ENCODE measurements at regions not wholly inside any gene's neighbourhood (a gene's known extent, or its start where the extent isn't known, plus 50 kb on each side); places are given as distances from the start of the nearest gene placed in this dataset.
"Not testable (repeated sequence)": the region's sequence is repeated elsewhere in the genome, so short reads cannot be mapped to it uniquely, and the experiment has no call there.

- not testable (repeated sequence) for DNase-seq (ENCODE audit: low read depth in 2 of 2)
These were observed 367.9 kb upstream of the SEMA3C start for GRCh38 chr7:81286754-81287153.

- no peak for DNase-seq (ENCODE audit: low read depth in 2 of 2)
These were observed 366.5 kb upstream of the SEMA3C start for GRCh38 chr7:81285142-81285871.

- no peak for DNase-seq (ENCODE audit: low read depth in 2 of 2)
These were observed 365.7 kb upstream of the SEMA3C start for GRCh38 chr7:81284576-81284975.

- DNase-seq (ENCODE audit: low read depth in 2 of 2): no peak
These were observed 361.7 kb upstream of the SEMA3C start for GRCh38 chr7:81280531-81280930.

- DNase-seq (ENCODE audit: low read depth in 2 of 2): no peak
These were observed 358.8 kb upstream of the SEMA3C start for GRCh38 chr7:81277691-81278090.

- no peak for DNase-seq (ENCODE audit: low read depth in 2 of 2)
These were observed 354.9 kb upstream of the SEMA3C start for GRCh38 chr7:81273601-81274397.

GRCh38 chr7:81272176-81272575 lies 353.3 kb upstream of the SEMA3C start:
- no peak for DNase-seq (ENCODE audit: low read depth in 2 of 2)

- no peak for DNase-seq (ENCODE audit: low read depth in 2 of 2)
These were observed 349.7 kb upstream of the SEMA3C start for GRCh38 chr7:81268551-81268950.

- DNase-seq (ENCODE audit: low read depth in 2 of 2): no peak
These were observed 348.7 kb upstream of the SEMA3C start for GRCh38 chr7:81267508-81267907.

GRCh38 chr7:81264116-81264515 lies 345.3 kb upstream of the SEMA3C start:
- no peak for DNase-seq (ENCODE audit: low read depth in 2 of 2)

- DNase-seq (ENCODE audit: low read depth in 2 of 2): no peak
These were observed 341.3 kb upstream of the SEMA3C start for GRCh38 chr7:81260152-81260551.

GRCh38 chr7:81256991-81257390 lies 338.1 kb upstream of the SEMA3C start:
- no peak for DNase-seq (ENCODE audit: low read depth in 2 of 2)

- DNase-seq (ENCODE audit: low read depth in 2 of 2): no peak
These were observed 329.6 kb upstream of the SEMA3C start for GRCh38 chr7:81248420-81248819.

GRCh38 chr7:81247364-81247763 lies 328.5 kb upstream of the SEMA3C start:
- DNase-seq (ENCODE audit: low read depth in 2 of 2): not testable (repeated sequence)

GRCh38 chr7:81245353-81245752 lies 326.5 kb upstream of the SEMA3C start:
- no peak for DNase-seq (ENCODE audit: low read depth in 2 of 2)

- DNase-seq (ENCODE audit: low read depth in 2 of 2): no peak
These were observed 325.4 kb upstream of the SEMA3C start for GRCh38 chr7:81244224-81244623.

GRCh38 chr7:81236560-81236959 lies 317.7 kb upstream of the SEMA3C start:
- no peak for DNase-seq (ENCODE audit: low read depth in 2 of 2)

- no peak for DNase-seq (ENCODE audit: low read depth in 2 of 2)
These were observed 317.1 kb upstream of the SEMA3C start for GRCh38 chr7:81235997-81236396.

- no peak for DNase-seq (ENCODE audit: low read depth in 2 of 2)
These were observed 316.0 kb upstream of the SEMA3C start for GRCh38 chr7:81234896-81235295.

- no peak for DNase-seq (ENCODE audit: low read depth in 2 of 2)
These were observed 314.5 kb upstream of the SEMA3C start for GRCh38 chr7:81233208-81233940.

- DNase-seq (ENCODE audit: low read depth in 2 of 2): no peak
These were observed 313.4 kb upstream of the SEMA3C start for GRCh38 chr7:81232084-81232799.

- no peak for DNase-seq (ENCODE audit: low read depth in 2 of 2)
These were observed 312.5 kb upstream of the SEMA3C start for GRCh38 chr7:81231301-81231838.
